ENCODE measurements at regions not wholly inside any gene's neighbourhood (a gene's known extent, or its start where the extent isn't known, plus 50 kb on each side); places are given as distances from the start of the nearest gene placed in this dataset.

DNA sequence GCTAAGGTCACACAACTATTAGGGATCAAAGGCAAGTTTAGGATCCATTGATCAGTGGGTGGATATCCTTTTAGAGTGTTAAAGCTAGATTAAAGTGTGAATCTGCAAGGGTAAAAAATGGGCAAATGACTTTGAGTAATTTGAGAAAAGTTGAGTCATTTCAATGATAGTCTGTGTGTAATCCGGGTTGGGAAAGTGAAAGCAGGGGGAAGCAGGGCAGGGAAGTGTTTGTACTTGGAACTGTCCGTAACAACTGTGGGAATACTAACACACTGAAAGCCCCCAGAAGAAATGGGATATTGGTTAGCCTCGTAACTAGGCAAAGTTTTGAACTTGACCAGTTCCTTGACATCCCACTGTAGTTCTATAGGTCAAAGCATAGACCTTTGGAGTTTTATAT, 187.2 kb upstream of the SLITRK3 start:
- TF ChIP-seq, protein P1, sequence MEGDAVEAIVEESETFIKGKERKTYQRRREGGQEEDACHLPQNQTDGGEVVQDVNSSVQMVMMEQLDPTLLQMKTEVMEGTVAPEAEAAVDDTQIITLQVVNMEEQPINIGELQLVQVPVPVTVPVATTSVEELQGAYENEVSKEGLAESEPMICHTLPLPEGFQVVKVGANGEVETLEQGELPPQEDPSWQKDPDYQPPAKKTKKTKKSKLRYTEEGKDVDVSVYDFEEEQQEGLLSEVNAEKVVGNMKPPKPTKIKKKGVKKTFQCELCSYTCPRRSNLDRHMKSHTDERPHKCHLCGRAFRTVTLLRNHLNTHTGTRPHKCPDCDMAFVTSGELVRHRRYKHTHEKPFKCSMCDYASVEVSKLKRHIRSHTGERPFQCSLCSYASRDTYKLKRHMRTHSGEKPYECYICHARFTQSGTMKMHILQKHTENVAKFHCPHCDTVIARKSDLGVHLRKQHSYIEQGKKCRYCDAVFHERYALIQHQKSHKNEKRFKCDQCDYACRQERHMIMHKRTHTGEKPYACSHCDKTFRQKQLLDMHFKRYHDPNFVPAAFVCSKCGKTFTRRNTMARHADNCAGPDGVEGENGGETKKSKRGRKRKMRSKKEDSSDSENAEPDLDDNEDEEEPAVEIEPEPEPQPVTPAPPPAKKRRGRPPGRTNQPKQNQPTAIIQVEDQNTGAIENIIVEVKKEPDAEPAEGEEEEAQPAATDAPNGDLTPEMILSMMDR (IDR thresholded peaks at IDR 0.05), result no peak
- no peak for TF ChIP-seq POLR2A (IDR thresholded peaks at IDR 0.05)

Measured in stomach (tissue), 4 donors.